HCT116 (cell line): ENCODE measurements at regions not wholly inside any gene's neighbourhood (a gene's known extent, or its start where the extent isn't known, plus 50 kb on each side); places are given as distances from the start of the nearest gene placed in this dataset.

Source experiments
- ATAC-seq: fragments of 200-7000 bp; cut with Tn5 transposase; 2 replicates; pipeline ENCODE4 v1.9.1; 2020; ENCODE audit warnings: mild to moderate bottlenecking, moderate library complexity
- BruUV-seq: library from RNA; stranded (reverse); fragments of 400-500 nt; replicated peaks from 2 replicates; lab custom pipeline; 2021; lab: Mats Ljungman, UMichigan
- CTCF ChIA-PET: fragments of 300-600 bp; sonication (Branson Sonifier 250); formaldehyde crosslinking; loops from one replicate; lab custom pipeline; 2021; ENCODE audit warnings: antibody characterized with exemption; lab: Charles Lee
- POLR2A ChIA-PET: fragments of 300-600, 350-600 bp; sonication (Branson Sonifier 250); formaldehyde crosslinking; loops from one replicate; lab custom pipeline; 2021; ENCODE audit warnings: antibody characterized with exemption; lab: Charles Lee
- RAD21 ChIA-PET, 2 experiments: fragments of 300-600 bp; sonication (Branson Sonifier 250); formaldehyde crosslinking; loops; one replicate each; lab custom pipeline; 2023; ENCODE audit warnings: low total read pairs in 2 of 2; ENCODE audit not compliant: uncharacterized antibody in 2 of 2, unreplicated experiment in 2 of 2, low non-redundant PET in 1 of 2; lab: Charles Lee
- DNase-seq: peaks from one replicate; pipeline ENCODE4 v3.0.0-alpha.2; 2010; ENCODE audit warnings: low read depth, low spot score
- H2AFZ ChIP-seq: fragments of 200-600 bp; shearing (Covaris generic), sonication (generic); 2 replicates; pipeline ENCODE4 v1.6.1; 2017; ENCODE audit warnings: low read depth, mixed run types, mixed read lengths, antibody characterized with exemption, low read length; ENCODE audit not compliant: poor library complexity, severe bottlenecking
- H3K27ac ChIP-seq: 2 replicates; pipeline ENCODE4 v1.5.1; 2012; ENCODE audit warnings: low read depth, low read length
- H3K27me3 ChIP-seq: fragments of 200-600 bp; sonication (generic); 2 replicates; pipeline ENCODE4 v1.6.1; 2016; ENCODE audit warnings: mixed run types, low read length, mixed read lengths; ENCODE audit not compliant: insufficient read depth
- H3K36me3 ChIP-seq, 2 experiments: fragments of 200-500 bp in 1 of 2; fragments of 200-600 bp in 1 of 2; sonication (Bioruptor generic) in 1 of 2; sonication (generic) in 1 of 2; 2 replicates each; pipeline versions ENCODE4 v1.5.1 to v1.6.1; 2014 to 2016; ENCODE audit warnings: low read length in 2 of 2, inconsistent platforms in 1 of 2, mixed read lengths in 1 of 2, mixed run types in 1 of 2; ENCODE audit not compliant: insufficient read depth in 2 of 2, control insufficient read depth in 1 of 2
- H3K4me1 ChIP-seq, 2 experiments: fragments of 200-600 bp in 1 of 2; sonication (generic) in 1 of 2; 2 replicates each; pipeline versions ENCODE4 v1.5.1 to v1.6.1; 2012 to 2017; ENCODE audit warnings: low read length in 2 of 2, inconsistent platforms in 1 of 2, mild to moderate bottlenecking in 1 of 2, mixed read lengths in 1 of 2, mixed run types in 1 of 2, moderate library complexity in 1 of 2; ENCODE audit not compliant: insufficient read depth in 2 of 2, control insufficient read depth in 1 of 2
- H3K4me2 ChIP-seq: fragments of 200-600 bp; sonication (generic); 2 replicates; pipeline ENCODE4 v1.6.1; 2017; ENCODE audit warnings: mixed run types, low read length, mixed read lengths
- H3K4me3 ChIP-seq, 2 experiments: fragments of 200-600 bp in 1 of 2; sonication (generic) in 1 of 2; replicated peaks in 1 of 2; 2 replicates each; pipeline ENCODE4 v1.5.1; 2011 to 2016; ENCODE audit warnings: low read length in 2 of 2, control low read depth in 1 of 2, low read depth in 1 of 2, mild to moderate bottlenecking in 1 of 2, mixed read lengths in 1 of 2, mixed run types in 1 of 2
- H3K79me2 ChIP-seq: fragments of 200-600 bp; sonication (generic); 2 replicates; pipeline ENCODE4 v1.6.1; 2017; ENCODE audit warnings: mild to moderate bottlenecking, mixed run types, low read length, moderate library complexity, mixed read lengths; ENCODE audit not compliant: insufficient read depth
- H3K9ac ChIP-seq: fragments of 200-600 bp; sonication (generic); 2 replicates; pipeline ENCODE4 v1.6.1; 2016; ENCODE audit warnings: low read length, mixed read lengths
- H3K9me2 ChIP-seq: fragments of 200-600 bp; sonication (generic), shearing (Covaris generic); 2 replicates; pipeline ENCODE4 v1.6.1; 2017; ENCODE audit warnings: mixed run types, mild to moderate bottlenecking, moderate library complexity; ENCODE audit not compliant: insufficient read depth
- H3K9me3 ChIP-seq, 2 experiments: fragments of 200-500 bp in 1 of 2; fragments of 200-600 bp in 1 of 2; sonication (Bioruptor generic) in 1 of 2; sonication (generic) in 1 of 2; 2 replicates each; pipeline ENCODE4 v1.6.1; 2014 to 2017; ENCODE audit warnings: low read length in 2 of 2, mixed read lengths in 2 of 2, inconsistent platforms in 1 of 2, low read depth in 1 of 2, mild to moderate bottlenecking in 1 of 2, mixed run types in 1 of 2, moderate library complexity in 1 of 2; ENCODE audit not compliant: control insufficient read depth in 1 of 2, insufficient read depth in 1 of 2
- H4K20me1 ChIP-seq: fragments of 200-600 bp; sonication (generic), shearing (Covaris generic); 2 replicates; pipeline ENCODE4 v1.6.1; 2017; ENCODE audit warnings: mixed run types, mild to moderate bottlenecking, moderate library complexity; ENCODE audit not compliant: insufficient read depth
- EGR1 ChIP-seq: IDR thresholded peaks from 2 replicates; pipeline ENCODE4 v1.6.1; 2012; ENCODE audit warnings: low read depth
- ELF1 ChIP-seq: IDR thresholded peaks from 2 replicates; pipeline ENCODE4 v1.6.1; 2012; ENCODE audit warnings: low read depth, borderline replicate concordance
- EZH2 ChIP-seq: fragments of 200-600 bp; sonication (generic); IDR thresholded peaks from 2 replicates; pipeline ENCODE4 v1.6.1; 2017; ENCODE audit warnings: antibody characterized with exemption, mixed run types
- EZH2phosphoT487 ChIP-seq: fragments of 200-600 bp; IDR thresholded peaks from 2 replicates; pipeline ENCODE4 v1.6.1; 2018; ENCODE audit warnings: antibody characterized with exemption, borderline replicate concordance
- FOSL1 ChIP-seq: IDR thresholded peaks from 2 replicates; pipeline ENCODE4 v1.6.1; 2012; ENCODE audit warnings: low read depth
- JUND ChIP-seq: IDR thresholded peaks from 2 replicates; pipeline ENCODE4 v1.6.1; 2012
- RAD21 ChIP-seq: IDR thresholded peaks from 2 replicates; pipeline ENCODE4 v1.6.1; 2012; ENCODE audit warnings: low read depth, mild to moderate bottlenecking
- SIN3A ChIP-seq: IDR thresholded peaks from 2 replicates; pipeline ENCODE4 v1.6.1; 2012; ENCODE audit warnings: low read depth
- SP1 ChIP-seq: IDR thresholded peaks from 2 replicates; pipeline ENCODE4 v1.6.1; 2012; ENCODE audit warnings: low read depth
- SRF ChIP-seq: IDR thresholded peaks from 2 replicates; pipeline ENCODE4 v1.6.1; 2012; ENCODE audit warnings: low read depth
- TCF7L2 ChIP-seq: IDR thresholded peaks from 2 replicates; pipeline ENCODE4 v1.7.0; 2011; ENCODE audit warnings: borderline replicate concordance, inconsistent platforms; ENCODE audit not compliant: insufficient read depth, insufficient read length; ENCODE audit errors: extremely low read depth
- YY1 ChIP-seq: IDR thresholded peaks from 2 replicates; pipeline ENCODE4 v1.6.1; 2011; ENCODE audit warnings: low read length, low read depth, moderate library complexity, mild to moderate bottlenecking; ENCODE audit not compliant: insufficient replicate concordance; ENCODE audit errors: extremely low read depth
- ZFX ChIP-seq: fragments of 450-650 bp; IDR thresholded peaks from 2 replicates; pipeline ENCODE4 v1.6.1; 2017
- intact Hi-C: fragments of 100-400 bp; cut with micrococcal nuclease; formaldehyde crosslinking; loops from 2 replicates; pipeline ENCODE4 v1.10.0; 2022
- TF ChIP-seq, protein P1 (sequence below), 3 experiments: fragments of 200-600 bp in 1 of 3; sonication (generic) in 1 of 3; IDR thresholded peaks in 2 of 3; conservative IDR thresholded peaks in 1 of 3; 2 replicates each; pipeline ENCODE4 v1.5.1; 2012 to 2017; ENCODE audit warnings: low read depth in 2 of 3, low read length in 2 of 3, antibody characterized with exemption in 1 of 3, borderline replicate concordance in 1 of 3, control low read depth in 1 of 3, mild to moderate bottlenecking in 1 of 3, mixed read lengths in 1 of 3, mixed run types in 1 of 3, moderate library complexity in 1 of 3; ENCODE audit not compliant: insufficient read depth in 1 of 3
- TF ChIP-seq, protein P2 (sequence below): IDR thresholded peaks from 2 replicates; pipeline ENCODE4 v1.6.1; 2012
- TF ChIP-seq, protein P3 (sequence below): IDR thresholded peaks from 2 replicates; pipeline ENCODE4 v1.6.1; 2012
- TF ChIP-seq, protein P4 (sequence below): IDR thresholded peaks from 2 replicates; pipeline ENCODE4 v1.6.1; 2011; ENCODE audit warnings: mild to moderate bottlenecking, low read length, moderate library complexity; ENCODE audit not compliant: insufficient replicate concordance; ENCODE audit errors: extremely low read depth

DNA sequence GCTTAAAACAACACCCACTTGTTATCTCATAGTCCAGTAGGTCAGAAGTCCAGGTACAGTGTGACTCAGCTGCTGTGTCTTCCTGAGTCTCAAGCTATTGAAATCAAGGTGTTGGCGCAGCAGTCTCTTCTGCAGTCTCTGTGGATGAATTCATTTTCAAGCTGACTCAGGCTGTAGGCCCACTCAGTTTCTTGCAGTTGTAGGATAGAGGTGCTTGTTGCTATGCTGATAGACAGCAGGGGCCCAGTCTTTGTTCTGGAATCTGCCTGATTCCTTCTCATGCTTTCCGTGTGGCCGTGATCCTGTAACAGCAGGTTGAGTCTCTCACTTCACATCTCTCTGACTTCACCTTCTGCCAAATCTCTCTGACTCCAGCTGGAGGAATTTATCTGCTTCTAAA is 400.4 kb upstream of the POM121L12 start:
- CTCF ChIA-PET = no interaction called here

More for the DNA sequence above, 400.4 kb upstream of the POM121L12 start:
- ChIA-PET RAD21 (no interaction called here), POLR2A (no interaction called here)
- H3K4me2 ChIP-seq = no peak overlapping the region
- TF ChIP-seq SP1 = no peak
- TF ChIP-seq, protein P1, sequence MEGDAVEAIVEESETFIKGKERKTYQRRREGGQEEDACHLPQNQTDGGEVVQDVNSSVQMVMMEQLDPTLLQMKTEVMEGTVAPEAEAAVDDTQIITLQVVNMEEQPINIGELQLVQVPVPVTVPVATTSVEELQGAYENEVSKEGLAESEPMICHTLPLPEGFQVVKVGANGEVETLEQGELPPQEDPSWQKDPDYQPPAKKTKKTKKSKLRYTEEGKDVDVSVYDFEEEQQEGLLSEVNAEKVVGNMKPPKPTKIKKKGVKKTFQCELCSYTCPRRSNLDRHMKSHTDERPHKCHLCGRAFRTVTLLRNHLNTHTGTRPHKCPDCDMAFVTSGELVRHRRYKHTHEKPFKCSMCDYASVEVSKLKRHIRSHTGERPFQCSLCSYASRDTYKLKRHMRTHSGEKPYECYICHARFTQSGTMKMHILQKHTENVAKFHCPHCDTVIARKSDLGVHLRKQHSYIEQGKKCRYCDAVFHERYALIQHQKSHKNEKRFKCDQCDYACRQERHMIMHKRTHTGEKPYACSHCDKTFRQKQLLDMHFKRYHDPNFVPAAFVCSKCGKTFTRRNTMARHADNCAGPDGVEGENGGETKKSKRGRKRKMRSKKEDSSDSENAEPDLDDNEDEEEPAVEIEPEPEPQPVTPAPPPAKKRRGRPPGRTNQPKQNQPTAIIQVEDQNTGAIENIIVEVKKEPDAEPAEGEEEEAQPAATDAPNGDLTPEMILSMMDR (IDR thresholded peaks at IDR 0.05 in 2 of 3, conservative IDR thresholded peaks at IDR 0.05 in 1 of 3; ENCODE audit: borderline replicate concordance in 1 of 3, insufficient read depth in 1 of 3, low read depth in 2 of 3, low read length in 2 of 3) = no peak
- no peak for TF ChIP-seq EZH2
- no peak for TF ChIP-seq ELF1
- no peak for TF ChIP-seq SRF
- TF ChIP-seq FOSL1 = no peak
- TF ChIP-seq EZH2phosphoT487 = no peak
- TF ChIP-seq JUND = no peak
- TF ChIP-seq, protein P2, sequence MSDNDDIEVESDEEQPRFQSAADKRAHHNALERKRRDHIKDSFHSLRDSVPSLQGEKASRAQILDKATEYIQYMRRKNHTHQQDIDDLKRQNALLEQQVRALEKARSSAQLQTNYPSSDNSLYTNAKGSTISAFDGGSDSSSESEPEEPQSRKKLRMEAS = no peak
- TF ChIP-seq EGR1 = no peak
- TF ChIP-seq, protein P3, sequence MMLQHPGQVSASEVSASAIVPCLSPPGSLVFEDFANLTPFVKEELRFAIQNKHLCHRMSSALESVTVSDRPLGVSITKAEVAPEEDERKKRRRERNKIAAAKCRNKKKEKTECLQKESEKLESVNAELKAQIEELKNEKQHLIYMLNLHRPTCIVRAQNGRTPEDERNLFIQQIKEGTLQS = no peak
- TF ChIP-seq ZFX = no peak
- TF ChIP-seq RAD21 = no peak
- TF ChIP-seq TCF7L2 = no peak
- TF ChIP-seq, protein P4, sequence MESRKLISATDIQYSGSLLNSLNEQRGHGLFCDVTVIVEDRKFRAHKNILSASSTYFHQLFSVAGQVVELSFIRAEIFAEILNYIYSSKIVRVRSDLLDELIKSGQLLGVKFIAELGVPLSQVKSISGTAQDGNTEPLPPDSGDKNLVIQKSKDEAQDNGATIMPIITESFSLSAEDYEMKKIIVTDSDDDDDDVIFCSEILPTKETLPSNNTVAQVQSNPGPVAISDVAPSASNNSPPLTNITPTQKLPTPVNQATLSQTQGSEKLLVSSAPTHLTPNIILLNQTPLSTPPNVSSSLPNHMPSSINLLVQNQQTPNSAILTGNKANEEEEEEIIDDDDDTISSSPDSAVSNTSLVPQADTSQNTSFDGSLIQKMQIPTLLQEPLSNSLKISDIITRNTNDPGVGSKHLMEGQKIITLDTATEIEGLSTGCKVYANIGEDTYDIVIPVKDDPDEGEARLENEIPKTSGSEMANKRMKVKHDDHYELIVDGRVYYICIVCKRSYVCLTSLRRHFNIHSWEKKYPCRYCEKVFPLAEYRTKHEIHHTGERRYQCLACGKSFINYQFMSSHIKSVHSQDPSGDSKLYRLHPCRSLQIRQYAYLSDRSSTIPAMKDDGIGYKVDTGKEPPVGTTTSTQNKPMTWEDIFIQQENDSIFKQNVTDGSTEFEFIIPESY = no peak
- TF ChIP-seq SIN3A = no peak
- no peak for TF ChIP-seq YY1
- no peaks in the 10 kb centered on the region for H3K79me2 ChIP-seq
- H3K4me3 ChIP-seq = no peak overlapping the region
- no peak for DNase-seq
- H3K9me3 ChIP-seq = peaks cover 20% of the 10 kb centered on the region in 2 experiments; a peak in 2 of 4 replicates
- ATAC-seq = no peak
- H3K9me2 ChIP-seq = no peaks in the 10 kb centered on the region
- no peak overlapping the region for H2AFZ ChIP-seq
- no peak overlapping the region for H3K27ac ChIP-seq
- no peaks in the 10 kb centered on the region for H3K36me3 ChIP-seq
- no peaks in the 10 kb centered on the region for H3K27me3 ChIP-seq
- no peaks in the 10 kb centered on the region for H3K4me1 ChIP-seq
- H4K20me1 ChIP-seq = no peaks in the 10 kb centered on the region
- no peak overlapping the region for H3K9ac ChIP-seq
- intact Hi-C loops = no loop called here
- no TSS peak for BruUV-seq
